ENCODE measurements at regions not wholly inside any gene's neighbourhood (a gene's known extent, or its start where the extent isn't known, plus 50 kb on each side); places are given as distances from the start of the nearest gene placed in this dataset.

GRCh38 chrX:68998716-68999115 lies 166.5 kb downstream of the PJA1 start:
- TF ChIP-seq GABPA (IDR thresholded peaks at IDR 0.05 in 1 of 2, conservative IDR thresholded peaks at IDR 0.05 in 1 of 2), result no peak
- no peak for TF ChIP-seq ZBTB33 (IDR thresholded peaks at IDR 0.05)
- no peak for TF ChIP-seq FOXA2 (IDR thresholded peaks at IDR 0.05)
- TF ChIP-seq SP1 (IDR thresholded peaks at IDR 0.05), result no peak
- TF ChIP-seq RAD21 (IDR thresholded peaks at IDR 0.05), result no peak
- TF ChIP-seq JUND (IDR thresholded peaks at IDR 0.05), result no peak
- TF ChIP-seq NR2F2 (IDR thresholded peaks at IDR 0.05), result no peak
- no peak for TF ChIP-seq TAF1 (conservative IDR thresholded peaks at IDR 0.05)
- TF ChIP-seq HNF4G (IDR thresholded peaks at IDR 0.05), result no peak
- Histone ChIP-seq H3K27ac (ENCODE audit: low read depth in 1 of 2, low read length in 2 of 2) (no peak overlapping the region), H3K4me1 (ENCODE audit: control insufficient read depth in 4 of 4, insufficient read depth in 4 of 4, low read length in 3 of 4) (peaks cover 0 to 6% (median 0%) of the 10 kb centered on the region in 4 donors), H3K4me3 (ENCODE audit: low read depth in 1 of 3, low read length in 3 of 3) (no peak overlapping the region), H3K9ac (ENCODE audit: low read depth in 1 of 2, low read length in 2 of 2) (no peak overlapping the region), H3K9me3 (ENCODE audit: control insufficient read depth in 4 of 4, low read length in 3 of 4) (no peaks in the 10 kb centered on the region), H3K36me3 (ENCODE audit: control insufficient read depth in 4 of 4, insufficient read depth in 3 of 4, low read depth in 1 of 4, low read length in 3 of 4) (no peaks in the 10 kb centered on the region), H3K27me3 (ENCODE audit: control insufficient read depth in 4 of 4, insufficient read depth in 4 of 4, low read length in 3 of 4) (no peaks in the 10 kb centered on the region)
- no peak for DNase-seq (ENCODE audit: low spot score)
- WGBS, result 78% methylated on average over 4 of the region's 4 CpGs

- no peak overlapping the region for H3K4me3 ChIP-seq (ENCODE audit: low read depth in 1 of 3, low read length in 3 of 3)
- no peaks in the 10 kb centered on the region for H3K27me3 ChIP-seq (ENCODE audit: control insufficient read depth in 4 of 4, insufficient read depth in 4 of 4, low read length in 3 of 4)
- no peak overlapping the region for H3K9ac ChIP-seq (ENCODE audit: low read depth in 1 of 2, low read length in 2 of 2)
- WGBS, result 65% methylated on average over 2 of the region's 2 CpGs
- TF ChIP-seq REST (IDR thresholded peaks at IDR 0.05) (peak; percentile 43), SP1 (IDR thresholded peaks at IDR 0.05) (no peak), FOXA2 (IDR thresholded peaks at IDR 0.05) (no peak), RAD21 (IDR thresholded peaks at IDR 0.05) (no peak), HNF4A (conservative IDR thresholded peaks at IDR 0.05) (no peak), YY1 (IDR thresholded peaks at IDR 0.05) (no peak), JUND (IDR thresholded peaks at IDR 0.05) (no peak), RXRA (IDR thresholded peaks at IDR 0.05) (no peak)
- no peaks in the 10 kb centered on the region for H3K36me3 ChIP-seq (ENCODE audit: control insufficient read depth in 4 of 4, insufficient read depth in 3 of 4, low read depth in 1 of 4, low read length in 3 of 4)
- H3K4me1 ChIP-seq (ENCODE audit: control insufficient read depth in 4 of 4, insufficient read depth in 4 of 4, low read length in 3 of 4), result peaks cover 0 to 6% (median 0%) of the 10 kb centered on the region in 4 donors
- DNase-seq (ENCODE audit: low spot score), result no peak
- no peak overlapping the region for H3K27ac ChIP-seq (ENCODE audit: low read depth in 1 of 2, low read length in 2 of 2)
- H3K9me3 ChIP-seq (ENCODE audit: control insufficient read depth in 4 of 4, low read length in 3 of 4), result no peaks in the 10 kb centered on the region
These were observed 167.3 kb downstream of the PJA1 start for GRCh38 chrX:68997911-68998310.

- Histone ChIP-seq H3K4me3 (ENCODE audit: low read depth in 1 of 3, low read length in 3 of 3) (no peak overlapping the region), H3K4me1 (ENCODE audit: control insufficient read depth in 4 of 4, insufficient read depth in 4 of 4, low read length in 3 of 4) (peaks cover 0 to 6% (median 0%) of the 10 kb centered on the region in 4 donors), H3K27ac (ENCODE audit: low read depth in 1 of 2, low read length in 2 of 2) (no peak overlapping the region), H3K9ac (ENCODE audit: low read depth in 1 of 2, low read length in 2 of 2) (no peak overlapping the region), H3K27me3 (ENCODE audit: control insufficient read depth in 4 of 4, insufficient read depth in 4 of 4, low read length in 3 of 4) (no peaks in the 10 kb centered on the region), H3K9me3 (ENCODE audit: control insufficient read depth in 4 of 4, low read length in 3 of 4) (no peaks in the 10 kb centered on the region), H3K36me3 (ENCODE audit: control insufficient read depth in 4 of 4, insufficient read depth in 3 of 4, low read depth in 1 of 4, low read length in 3 of 4) (no peaks in the 10 kb centered on the region)
- TF ChIP-seq, protein P1, sequence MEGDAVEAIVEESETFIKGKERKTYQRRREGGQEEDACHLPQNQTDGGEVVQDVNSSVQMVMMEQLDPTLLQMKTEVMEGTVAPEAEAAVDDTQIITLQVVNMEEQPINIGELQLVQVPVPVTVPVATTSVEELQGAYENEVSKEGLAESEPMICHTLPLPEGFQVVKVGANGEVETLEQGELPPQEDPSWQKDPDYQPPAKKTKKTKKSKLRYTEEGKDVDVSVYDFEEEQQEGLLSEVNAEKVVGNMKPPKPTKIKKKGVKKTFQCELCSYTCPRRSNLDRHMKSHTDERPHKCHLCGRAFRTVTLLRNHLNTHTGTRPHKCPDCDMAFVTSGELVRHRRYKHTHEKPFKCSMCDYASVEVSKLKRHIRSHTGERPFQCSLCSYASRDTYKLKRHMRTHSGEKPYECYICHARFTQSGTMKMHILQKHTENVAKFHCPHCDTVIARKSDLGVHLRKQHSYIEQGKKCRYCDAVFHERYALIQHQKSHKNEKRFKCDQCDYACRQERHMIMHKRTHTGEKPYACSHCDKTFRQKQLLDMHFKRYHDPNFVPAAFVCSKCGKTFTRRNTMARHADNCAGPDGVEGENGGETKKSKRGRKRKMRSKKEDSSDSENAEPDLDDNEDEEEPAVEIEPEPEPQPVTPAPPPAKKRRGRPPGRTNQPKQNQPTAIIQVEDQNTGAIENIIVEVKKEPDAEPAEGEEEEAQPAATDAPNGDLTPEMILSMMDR (IDR thresholded peaks at IDR 0.05; ENCODE audit: low read depth, low read length, missing input control), result no peak
- peak; percentile 57 for TF ChIP-seq NR2F2 (IDR thresholded peaks at IDR 0.05)
- 79% methylated on average over 4 of the region's 4 CpGs for WGBS
- DNase-seq (ENCODE audit: low spot score), result no peak
These were observed 167.7 kb downstream of the PJA1 start for GRCh38 chrX:68997511-68997910.

All from liver (tissue), 8 donors.